ENCODE measurements at regions not wholly inside any gene's neighbourhood (a gene's known extent, or its start where the extent isn't known, plus 50 kb on each side); places are given as distances from the start of the nearest gene placed in this dataset.

DNA sequence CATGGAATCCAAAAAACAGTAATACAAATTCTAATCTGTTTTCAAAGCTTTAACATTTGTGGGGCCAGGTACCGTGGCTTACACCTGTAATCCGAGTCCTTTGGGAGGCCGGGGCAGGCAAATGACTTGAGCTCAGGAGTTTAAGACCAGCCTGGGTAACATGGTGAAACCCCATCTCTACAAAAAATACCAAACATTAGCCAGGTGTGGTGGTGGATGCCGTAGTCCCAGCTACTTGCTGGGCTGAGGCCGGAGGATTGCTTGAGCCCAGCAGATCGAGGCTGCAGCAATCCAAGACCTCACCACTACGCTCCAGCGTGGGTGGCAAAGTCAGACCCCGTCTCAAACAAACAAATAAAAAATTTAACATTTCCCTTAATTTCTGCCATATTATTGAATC is 74.3 kb upstream of the SALL3 start:
- DNase-seq (ENCODE audit: low read depth) = no peak

DNA sequence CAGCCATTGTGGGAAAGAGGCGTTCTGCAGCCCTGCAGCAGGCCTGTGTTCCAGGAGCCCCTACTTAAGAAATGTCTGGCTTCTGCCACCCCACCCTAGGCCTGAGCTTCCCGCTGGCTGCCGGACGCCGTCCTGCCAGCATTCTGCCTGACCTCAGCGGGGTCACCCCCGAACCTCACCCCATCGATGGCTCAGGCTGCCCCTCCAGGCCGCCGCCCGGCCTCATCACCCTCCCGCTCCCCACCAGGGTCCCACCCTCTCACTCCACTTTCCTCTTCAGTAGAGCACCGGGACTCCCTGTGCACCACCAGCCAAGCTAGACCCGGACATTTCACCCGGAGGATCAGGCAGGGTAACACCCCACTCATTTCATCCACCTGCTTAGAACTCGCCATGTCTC is 73.6 kb upstream of the SALL3 start:
- DNase-seq (ENCODE audit: low read depth) = no peak

DNA sequence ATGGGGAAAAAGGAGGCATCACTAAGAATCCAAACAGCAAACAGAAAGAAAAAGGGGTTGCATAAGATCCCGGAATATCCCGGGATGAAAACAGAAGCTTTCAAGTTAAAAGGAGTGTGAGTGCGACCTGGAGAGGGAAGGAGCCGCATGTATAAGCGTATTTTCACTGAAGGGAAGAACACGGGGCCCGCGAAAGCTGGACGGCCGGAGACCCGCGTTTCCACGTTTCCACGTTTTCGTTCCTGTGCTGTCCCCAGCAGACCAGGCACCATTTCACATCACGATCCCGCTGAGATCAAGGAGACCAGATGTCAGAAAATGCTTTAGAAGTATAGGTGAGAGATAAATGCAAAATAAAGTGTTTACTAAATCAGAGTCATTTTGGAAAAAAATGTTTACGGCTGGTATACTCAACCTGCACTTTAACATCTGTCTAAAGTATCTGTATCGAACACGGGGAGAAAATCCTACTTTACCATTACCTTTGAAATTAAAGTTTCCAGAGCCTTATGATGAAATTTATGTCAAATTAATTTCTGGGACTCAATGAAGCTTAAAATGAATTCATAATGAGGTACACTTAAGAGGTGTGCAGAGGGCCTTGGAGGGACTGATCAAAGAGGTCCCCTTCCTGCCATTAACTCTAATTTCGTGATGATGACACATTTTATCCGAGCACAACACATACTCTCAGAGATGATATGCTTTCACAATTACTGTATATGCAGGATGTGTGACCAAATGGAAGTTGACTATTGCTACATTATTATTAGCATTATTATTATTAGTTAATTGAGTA is 71.0 kb upstream of the SALL3 start:
- no peak for DNase-seq (ENCODE audit: low read depth)

DNA sequence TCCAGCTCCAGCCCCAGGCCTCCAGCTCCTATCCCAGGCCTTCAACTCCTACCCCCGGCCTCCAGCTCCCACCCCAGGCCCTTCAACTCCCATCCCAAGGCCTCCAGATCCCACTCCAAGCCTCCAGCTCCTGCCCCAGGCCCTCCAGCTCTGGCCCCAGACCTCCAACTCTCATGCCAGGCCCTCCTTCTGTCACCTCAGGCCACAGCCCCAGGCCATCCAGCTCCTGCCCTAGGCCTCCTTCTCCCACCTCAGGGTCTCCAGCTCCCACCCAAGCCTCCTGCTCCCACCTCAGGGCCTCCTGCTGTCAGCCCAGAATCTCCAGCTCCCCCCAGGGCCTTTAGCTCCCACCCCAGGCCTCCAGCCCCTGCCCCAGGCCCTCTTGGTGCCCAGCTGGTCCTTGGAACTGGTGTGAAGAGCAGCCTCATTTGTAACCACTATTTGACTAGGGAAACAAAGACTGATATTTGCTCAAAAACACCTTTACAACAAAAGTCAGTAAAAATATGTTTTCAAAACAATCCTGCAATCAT is 67.8 kb upstream of the SALL3 start:
- no peak for DNase-seq (ENCODE audit: low read depth)

DNA sequence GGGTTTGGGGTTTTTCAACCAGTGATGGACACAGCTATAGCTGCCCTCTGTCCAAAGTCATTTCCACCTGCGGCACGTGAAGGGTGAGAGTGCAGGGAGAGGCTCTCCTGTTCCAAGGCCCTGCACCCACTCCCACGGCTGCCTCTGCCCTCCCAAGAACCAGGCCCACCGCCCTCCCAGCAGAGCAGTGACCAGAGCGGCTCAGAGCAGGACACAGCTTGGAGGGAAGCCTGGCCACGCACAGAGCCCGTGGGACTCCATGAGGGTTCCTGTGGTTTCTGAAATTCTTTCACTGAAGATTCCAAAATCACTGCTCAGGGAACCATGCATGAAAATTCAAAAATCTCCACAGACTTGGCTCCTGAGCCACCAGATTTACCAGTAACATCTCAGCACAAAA is 67.3 kb upstream of the SALL3 start:
- no peak for DNase-seq (ENCODE audit: low read depth)

DNA sequence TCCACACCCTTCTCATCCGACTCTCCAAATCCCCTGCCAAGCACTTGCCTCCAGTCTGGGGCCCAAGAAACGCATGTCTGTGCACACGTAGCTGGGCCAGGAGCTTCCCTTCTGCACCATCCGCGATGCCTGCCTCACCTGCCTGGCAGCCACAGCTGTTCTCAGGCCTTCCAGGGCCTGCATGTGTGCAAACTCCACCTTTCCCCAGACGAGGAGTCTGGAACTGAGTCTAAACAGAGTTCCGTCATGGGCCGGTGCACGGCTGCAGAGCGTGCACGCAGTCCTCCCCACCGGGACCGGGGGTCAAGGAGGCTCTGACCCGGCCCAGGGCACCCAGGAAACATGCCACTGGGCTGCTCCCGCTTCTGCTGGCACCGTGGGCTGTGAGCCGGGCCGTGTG is 66.8 kb upstream of the SALL3 start:
- DNase-seq (ENCODE audit: low read depth) = no peak

DNA sequence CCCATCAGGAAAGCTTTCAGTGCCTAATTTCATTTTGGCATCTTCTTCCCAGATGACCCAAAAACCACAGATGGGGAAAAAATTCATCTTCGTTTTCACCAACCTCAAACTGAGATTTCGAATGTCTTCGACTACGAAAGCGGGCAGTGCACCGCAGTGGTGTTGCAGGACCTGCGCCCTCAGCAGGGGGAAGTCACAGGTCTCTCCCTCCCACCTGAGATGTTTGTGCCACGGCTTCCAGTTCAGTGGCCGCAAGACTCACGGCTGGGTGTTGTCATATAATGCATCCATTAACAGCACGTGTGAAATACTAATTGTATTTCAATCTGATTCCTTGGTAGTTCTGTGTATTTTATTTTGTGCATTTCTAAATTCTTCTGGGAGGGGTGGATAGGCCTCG is 66.2 kb upstream of the SALL3 start:
- no peak for DNase-seq (ENCODE audit: low read depth)

DNA sequence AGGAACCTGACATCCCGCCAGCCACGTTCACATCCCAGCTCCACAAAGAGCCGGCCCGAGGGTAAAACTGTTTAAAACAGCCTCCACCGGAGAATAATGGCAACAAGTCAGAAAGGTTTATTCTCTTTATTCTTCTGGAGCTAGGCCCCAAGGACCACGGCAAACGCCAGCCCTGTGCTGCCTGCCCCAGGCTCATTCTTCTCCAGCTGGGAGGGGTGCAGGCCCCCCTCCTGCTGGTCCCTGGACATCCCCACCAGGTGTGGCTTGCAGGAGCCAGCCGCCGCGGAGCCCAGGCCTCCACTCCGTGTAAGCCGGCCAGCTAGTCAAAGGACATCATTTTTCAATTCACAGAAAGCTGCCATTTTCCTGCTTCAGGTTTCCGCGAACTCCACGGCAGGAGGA is 65.8 kb upstream of the SALL3 start:
- DNase-seq (ENCODE audit: low read depth) = no peak

DNA sequence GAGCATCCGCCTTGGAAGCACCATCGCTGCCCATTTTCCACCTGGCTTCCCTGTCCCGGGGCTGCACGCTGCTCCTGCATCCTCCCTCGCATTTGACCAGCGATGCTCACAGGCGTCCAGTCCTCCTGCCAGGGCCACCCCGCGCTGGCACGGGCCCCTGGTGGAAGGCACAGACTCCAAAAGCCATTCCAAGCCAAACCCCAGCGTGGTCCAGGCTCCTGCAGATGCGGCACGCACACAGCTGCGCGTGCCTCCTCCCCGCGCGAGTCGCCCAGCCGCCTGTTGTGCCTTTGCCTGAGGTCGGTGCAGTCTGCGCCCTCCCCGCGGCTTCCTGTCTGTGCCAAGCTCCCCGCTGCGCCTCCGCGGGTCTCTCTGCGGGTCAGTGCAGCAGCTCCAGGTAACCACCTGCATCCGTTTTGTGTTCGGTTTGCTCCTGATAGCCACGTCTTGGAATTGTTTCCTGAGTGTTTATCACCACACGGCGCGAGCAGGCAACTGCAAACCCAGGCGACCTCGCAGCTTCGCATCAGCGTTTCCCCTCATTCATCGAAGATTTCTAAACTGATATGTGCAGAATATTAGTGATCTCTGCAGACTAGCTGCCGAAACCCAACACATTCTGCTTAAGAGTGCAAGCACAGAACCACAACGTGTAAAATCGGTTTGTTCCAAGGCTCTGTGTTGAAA is 65.2 kb upstream of the SALL3 start:
- no peak for DNase-seq (ENCODE audit: low read depth)

DNA sequence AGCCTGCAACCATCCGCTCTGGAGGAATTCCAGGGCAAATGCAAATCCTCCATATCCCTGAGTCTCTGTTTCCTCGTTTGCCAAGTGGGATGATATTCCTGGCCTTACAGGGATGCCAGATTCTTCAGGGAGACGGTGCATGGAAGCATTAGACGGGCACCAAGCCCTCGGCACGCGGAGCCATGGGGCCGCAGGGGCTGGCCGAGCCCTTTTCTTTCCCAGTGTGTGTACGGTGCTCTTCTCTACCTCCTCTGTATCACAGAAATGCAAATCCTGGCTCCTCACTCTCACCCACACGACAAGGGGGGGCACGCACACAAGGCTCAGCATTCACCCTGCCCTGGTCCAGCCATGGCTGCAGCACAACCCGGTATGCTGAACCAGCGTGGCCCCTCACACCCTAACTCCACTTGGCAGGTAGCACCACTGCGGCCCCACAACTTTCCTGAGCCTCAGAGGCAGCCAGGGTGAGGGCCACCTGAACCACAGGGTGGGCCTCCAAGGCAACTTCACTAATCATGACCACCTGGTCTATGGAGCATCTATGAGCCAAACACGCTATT is 64.1 kb upstream of the SALL3 start:
- no peak for DNase-seq (ENCODE audit: low read depth)

DNA sequence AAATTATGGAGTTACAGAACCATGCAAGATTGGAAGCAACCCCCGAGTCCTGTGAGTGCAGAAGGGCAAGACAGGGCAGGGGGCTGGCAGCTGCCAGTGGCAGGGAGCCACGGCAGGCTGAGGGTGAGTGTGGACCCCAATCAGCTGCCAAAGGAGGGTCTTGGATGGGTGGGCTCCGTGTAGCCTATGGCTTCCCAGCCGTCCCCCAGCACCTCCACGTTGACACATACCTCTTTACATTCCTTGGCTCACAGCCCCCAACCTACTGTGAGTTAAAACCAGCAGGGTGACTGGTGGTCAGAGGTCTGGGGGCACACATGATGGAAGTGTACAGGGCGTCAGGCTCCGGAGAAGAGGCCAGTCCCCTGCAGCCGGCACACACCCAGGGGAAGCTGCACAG is 60.9 kb upstream of the SALL3 start:
- no peak for DNase-seq (ENCODE audit: low read depth)

DNA sequence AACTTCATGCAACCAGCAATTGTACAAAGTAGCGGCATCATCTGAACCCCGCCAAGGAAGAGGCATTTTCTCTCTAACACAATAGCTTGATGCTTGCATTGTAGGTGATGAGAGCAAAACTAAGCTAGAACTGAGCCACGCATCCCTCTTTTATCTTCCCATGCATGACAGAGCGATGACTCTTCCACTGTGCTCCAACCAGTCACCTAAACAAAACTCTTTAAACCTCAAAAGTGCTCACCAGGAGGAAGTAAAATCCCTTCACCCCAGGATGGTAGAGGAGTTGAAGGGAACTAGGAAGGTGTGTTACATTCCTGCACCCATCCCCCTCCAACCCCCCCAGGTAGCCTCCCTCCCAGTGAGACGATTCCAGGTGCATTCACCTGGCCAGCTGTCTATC is 59.7 kb upstream of the SALL3 start:
- no peak for DNase-seq (ENCODE audit: low read depth)

DNA sequence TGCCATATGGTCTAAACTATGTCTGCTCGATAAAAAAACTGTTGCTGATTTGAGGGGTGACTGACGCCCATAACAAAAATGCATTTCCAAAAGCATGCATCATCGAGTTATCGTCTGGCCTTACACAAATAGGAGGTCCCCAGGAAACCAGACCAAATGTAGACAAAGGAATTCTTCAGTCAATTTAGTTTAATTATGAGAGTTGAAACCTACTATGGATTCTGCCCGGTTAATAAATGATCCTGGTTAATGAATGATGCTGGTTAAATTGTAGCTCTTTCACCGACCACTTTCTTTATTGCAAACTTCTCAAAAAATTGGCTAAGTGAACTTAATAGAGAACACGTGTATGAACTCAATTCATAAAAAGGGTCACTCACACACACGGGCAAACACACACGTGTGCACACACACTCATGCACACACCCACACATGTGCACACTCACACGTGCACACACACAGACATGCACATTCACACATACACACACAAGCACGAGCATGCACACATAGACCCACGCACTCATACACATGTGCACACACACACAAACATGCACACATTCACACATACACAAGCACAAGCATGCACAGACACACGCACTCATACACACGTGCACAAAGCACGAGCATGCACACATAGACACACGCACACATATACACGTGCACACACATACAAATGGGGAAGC is 59.0 kb upstream of the SALL3 start:
- no peak for DNase-seq (ENCODE audit: low read depth)

DNA sequence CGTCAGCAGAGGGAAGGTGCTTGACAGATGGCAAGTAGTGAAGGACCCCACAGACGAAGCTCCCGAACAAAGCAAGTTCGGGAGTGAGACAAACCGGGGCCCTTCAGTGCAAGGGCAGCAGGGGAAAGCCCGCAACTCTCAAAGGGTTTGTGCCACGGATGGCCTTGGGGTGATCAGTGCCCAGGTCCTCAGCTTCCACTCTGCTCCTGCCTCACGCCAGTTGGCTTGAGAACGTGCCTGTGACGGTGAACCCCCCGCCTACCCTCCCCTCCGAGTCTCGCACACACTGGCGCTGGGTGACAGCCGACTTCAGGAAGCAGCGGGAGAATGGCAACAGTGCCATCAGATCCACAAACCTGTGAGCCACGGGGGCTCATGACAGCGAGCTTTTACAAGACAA is 56.8 kb upstream of the SALL3 start:
- no peak for DNase-seq (ENCODE audit: low read depth)

DNA sequence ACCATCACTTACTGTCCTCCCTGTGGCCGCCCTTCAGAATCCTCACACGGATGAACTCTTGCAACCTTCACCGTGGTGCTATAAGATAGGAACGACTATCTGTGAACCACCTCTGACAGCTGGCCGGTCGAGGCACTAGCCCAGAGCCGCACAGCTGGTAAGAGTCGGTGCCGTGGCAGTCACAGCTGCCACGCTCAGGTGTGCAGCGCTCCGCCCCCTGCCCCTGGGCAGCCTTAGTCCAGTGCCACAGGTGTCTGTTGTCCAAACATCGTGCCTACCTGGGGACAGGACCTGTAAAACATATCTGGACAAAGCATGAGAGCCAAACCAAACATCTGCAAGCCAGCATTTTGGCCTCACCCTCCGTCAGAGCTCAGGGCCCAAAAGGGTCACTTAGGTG is 55.3 kb upstream of the SALL3 start:
- DNase-seq (ENCODE audit: low read depth) = no peak

DNA sequence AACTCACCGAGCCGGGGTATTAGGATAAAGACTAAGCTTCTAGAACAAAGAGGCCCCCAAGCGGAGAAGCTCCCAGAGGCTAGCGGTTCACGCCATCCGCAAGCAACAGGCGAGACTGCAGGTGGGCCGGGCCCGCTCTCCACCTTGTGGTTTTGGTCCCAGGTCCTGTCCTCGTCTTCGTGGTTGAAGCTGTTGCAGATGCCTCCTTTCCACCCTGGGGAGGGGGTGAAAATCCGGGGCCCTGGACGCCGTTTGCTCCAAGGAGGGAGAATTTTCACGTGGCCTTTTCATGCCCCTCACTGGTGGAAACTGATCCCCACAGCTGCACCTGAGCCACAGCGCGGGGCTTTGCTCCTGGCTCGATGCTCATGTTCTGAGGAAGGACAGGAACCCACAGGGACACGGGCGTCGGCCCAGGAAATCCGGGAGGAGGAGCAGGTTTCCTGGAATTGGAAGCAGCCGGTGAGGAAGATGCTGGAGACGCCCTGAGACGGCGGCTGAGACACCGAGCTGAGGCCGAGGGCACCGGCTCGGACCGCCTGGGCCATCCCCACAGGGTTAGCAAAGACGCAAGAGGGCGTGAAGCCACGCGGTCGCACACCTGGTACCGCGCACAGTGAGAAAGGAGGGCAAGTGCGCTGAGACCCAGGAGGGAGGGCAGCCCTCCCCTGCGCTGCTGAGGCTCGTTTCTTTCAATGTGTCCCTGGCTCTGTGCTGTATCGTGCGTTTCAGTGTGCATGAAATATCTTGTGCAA is 54.7 kb upstream of the SALL3 start:
- no peak for DNase-seq (ENCODE audit: low read depth)

DNA sequence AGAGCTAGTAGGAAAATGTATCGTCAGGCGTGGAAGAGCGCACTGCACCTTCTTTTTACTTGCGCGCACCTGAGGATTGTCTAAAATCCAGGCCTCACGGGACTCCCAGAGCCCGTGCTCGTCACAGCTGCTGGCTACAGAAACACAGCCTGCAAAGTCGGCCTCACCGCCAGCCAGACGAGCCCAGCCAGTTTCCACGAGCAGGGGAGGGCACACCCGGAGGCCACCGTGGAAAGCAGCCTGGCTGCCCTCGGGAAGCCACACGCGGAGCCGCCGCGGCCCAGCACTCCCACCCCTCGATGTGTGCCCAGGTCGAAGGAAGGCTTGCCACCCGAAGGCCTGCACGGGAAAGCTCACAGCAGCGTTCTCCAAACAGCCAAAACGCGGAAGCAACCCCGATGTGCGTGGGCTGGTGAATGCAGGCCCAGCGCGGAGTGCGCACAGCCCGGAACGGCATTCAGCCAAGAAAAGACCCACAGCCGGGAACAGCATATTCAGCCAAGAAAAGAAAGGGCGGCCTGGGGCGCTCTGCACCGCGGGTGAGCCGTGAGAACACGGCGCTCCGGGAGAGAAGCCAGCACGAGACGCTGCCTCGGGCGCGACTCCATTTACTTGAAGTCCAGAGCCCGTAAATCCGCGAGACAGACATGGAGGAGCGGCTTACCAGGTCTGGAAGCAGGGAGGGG is 53.9 kb upstream of the SALL3 start:
- DNase-seq (ENCODE audit: low read depth) = no peak

DNA sequence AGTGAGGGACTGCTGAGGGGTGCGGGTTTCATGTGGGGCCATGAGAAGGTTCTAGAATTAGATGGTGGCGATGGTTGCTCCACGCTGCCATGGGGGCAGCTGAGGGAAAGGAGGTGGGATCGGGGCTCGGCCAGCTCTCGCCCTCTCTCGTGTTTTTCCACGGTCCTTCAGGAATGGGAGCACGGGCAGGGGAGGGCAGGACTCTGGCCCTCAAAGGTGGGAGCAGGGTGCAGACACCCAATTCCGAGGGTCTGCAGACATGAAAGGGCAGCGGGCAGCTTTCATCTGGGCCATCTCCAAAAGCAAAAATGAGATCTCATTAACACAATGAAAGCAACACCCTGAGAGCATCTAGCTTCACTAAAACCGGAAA is 53.4 kb upstream of the SALL3 start:
- DNase-seq (ENCODE audit: low read depth) = no peak

DNA sequence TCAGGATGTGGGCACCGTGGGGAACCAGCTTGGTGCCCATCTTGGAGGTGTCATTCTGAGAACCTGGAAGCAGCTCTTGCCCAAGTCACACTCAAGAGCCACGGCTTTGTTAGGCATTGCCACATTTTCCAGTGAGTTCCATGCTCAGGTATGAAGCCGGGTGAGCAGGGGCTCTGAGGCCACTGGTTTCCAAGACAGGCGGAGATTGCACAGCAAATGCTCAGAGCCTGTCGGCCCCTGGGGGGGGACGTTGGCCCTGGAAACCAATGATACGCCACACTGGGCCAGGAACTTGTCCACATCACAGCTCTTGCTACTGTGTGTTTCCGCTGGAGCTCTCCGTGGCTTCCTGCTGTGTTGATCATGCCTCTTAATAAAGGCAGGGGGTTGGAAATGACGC is 52.5 kb upstream of the SALL3 start:
- no peak for DNase-seq (ENCODE audit: low read depth)

DNA sequence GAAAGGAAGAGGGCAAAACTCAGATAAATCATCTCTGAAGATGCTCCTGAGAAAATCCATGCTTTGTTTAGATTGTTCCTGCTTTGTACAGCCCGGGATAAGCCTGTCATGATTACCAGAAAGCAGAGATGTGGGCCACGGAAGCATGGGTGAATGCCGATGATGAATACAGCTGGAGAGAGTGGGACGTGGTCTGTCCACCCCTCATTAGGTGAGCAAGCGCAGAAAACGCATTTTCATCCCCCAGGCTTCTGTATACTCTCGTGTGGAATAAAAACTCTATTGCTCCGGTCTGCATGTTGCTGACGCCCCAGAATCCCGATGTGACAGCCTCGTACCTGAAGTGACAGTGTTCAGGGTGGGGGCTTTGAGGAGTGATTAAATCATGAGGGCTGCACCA is 52.0 kb upstream of the SALL3 start:
- no peak for DNase-seq (ENCODE audit: low read depth)

DNA sequence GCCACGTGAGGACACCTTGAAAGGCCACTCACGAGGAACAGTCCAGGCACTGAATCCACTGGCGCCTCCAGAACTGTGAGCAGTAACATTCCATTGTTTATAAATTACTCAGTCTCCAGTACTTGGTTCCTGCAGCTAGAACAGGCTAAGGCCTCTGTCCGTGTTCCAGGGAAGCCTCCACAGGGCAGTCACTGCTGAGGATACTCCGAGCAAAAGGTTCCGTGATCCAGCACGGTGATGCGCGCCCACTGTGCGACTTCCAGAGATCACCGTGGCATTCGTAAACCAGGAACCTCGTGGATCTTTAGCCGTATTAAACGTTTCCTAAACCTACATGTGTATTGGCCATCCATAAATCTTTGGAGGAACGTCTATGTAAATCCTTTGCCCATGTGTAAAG is 51.5 kb upstream of the SALL3 start:
- DNase-seq (ENCODE audit: low read depth) = no peak

DNA sequence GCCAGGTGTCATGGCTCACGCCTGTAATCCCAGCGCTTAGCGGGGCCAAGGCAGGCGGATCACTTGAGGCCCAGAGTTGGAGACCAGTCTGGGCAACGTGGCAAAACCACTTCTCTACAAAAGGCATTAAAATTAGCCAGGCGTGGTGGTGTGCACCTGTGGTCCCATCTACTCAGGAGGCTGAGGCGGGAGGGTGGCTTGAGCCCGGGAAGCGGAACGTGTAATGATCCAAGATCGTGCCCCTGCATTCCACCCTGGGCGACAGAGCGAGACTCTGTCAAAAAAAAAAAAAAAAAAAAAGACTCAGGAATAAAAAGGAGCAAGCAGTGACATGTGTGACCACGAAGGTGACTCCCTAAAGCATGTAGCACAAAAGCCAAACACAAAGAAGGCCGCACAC is 50.1 kb upstream of the SALL3 start:
- no peak for DNase-seq (ENCODE audit: low read depth)
